GM13976 (cell line): ENCODE measurements at regions not wholly inside any gene's neighbourhood (a gene's known extent, or its start where the extent isn't known, plus 50 kb on each side); places are given as distances from the start of the nearest gene placed in this dataset.

Experiments used
- DNase-seq: peaks from one replicate; pipeline ENCODE4 v3.0.0; 2012; ENCODE audit warnings: low spot score
- CTCF ChIP-seq: IDR thresholded peaks from 2 replicates; pipeline ENCODE4 v1.5.1; 2012; ENCODE audit warnings: borderline replicate concordance, mild to moderate bottlenecking; ENCODE audit not compliant: insufficient read depth; ENCODE audit errors: extremely low read depth, missing control alignments, control extremely low read depth
- in situ Hi-C: fragments of 300-500 bp; cut with MboI; formaldehyde crosslinking; loops from one replicate; pipeline ENCODE4 v1.12.0; 2022; ENCODE audit warnings: low sequenced_read_pairs, mixed read lengths, inconsistent platforms; ENCODE audit not compliant: unreplicated experiment

GRCh38 chr10:59960751-59961150 lies 54.4 kb upstream of the CCDC6 start:
- DNase-seq = no peak
- TF ChIP-seq CTCF = no peak
- in situ Hi-C loops = no loop called here

- no peak for TF ChIP-seq CTCF
- no peak for DNase-seq
- in situ Hi-C loops = no loop called here
Measured at GRCh38 chr10:59959504-59960018, 53.2 kb upstream of the CCDC6 start.

GRCh38 chr10:59958882-59959281 lies 52.5 kb upstream of the CCDC6 start:
- TF ChIP-seq CTCF = no peak
- DNase-seq = no peak
- in situ Hi-C loops = no loop called here

- DNase-seq = no peak
- in situ Hi-C loops = no loop called here
- TF ChIP-seq CTCF = no peak
Measured at GRCh38 chr10:59957975-59958374, 51.6 kb upstream of the CCDC6 start.
